Fibroblast of pulmonary artery (primary cell): ENCODE measurements at regions not wholly inside any gene's neighbourhood (a gene's known extent, or its start where the extent isn't known, plus 50 kb on each side); places are given as distances from the start of the nearest gene placed in this dataset.
A peak's percentile ranks its signal among the peaks of the same experiment; 100 is the strongest.

Source experiments
- DNase-seq: peaks from one replicate; pipeline ENCODE4 v3.0.0-alpha.2; 2010; ENCODE audit warnings: low read depth
- H3K4me3 ChIP-seq: replicated peaks from 2 replicates; pipeline ENCODE4 v1.5.1; 2011; ENCODE audit warnings: low read depth, mild to moderate bottlenecking, control low read depth, low read length, moderate library complexity
- CTCF ChIP-seq: IDR thresholded peaks from 2 replicates; pipeline ENCODE4 v1.5.1; 2011; ENCODE audit warnings: mild to moderate bottlenecking, control low read depth, low read length, inconsistent platforms; ENCODE audit errors: missing control alignments

DNA sequence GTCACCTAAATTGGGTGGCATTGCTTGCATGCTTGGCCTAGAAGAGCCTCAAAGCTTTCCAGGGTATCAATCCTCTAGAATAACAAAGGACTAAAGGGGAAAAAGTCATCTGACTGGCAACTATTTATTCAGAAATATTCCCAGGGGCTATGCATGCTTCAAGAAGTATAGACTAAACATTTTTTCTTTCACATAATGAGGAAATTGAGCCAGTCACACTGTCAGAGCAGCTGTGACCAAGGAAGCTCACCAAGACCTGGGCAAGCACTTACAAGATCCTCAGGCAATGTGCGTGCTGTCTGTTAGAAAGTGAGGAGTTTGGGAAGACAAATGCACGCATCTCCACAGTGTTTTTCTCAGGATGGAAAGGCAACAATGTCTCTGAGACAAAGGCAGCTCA lies 747.2 kb downstream of the DIAPH3 start:
- no peak overlapping the region for H3K4me3 ChIP-seq
- TF ChIP-seq CTCF, result no peak
- no peak for DNase-seq

- H3K4me3 ChIP-seq, result no peak overlapping the region
- no peak for DNase-seq
- TF ChIP-seq CTCF, result no peak
Measured at GRCh38 chr13:59422646-59423045, 741.1 kb downstream of the DIAPH3 start.

DNA sequence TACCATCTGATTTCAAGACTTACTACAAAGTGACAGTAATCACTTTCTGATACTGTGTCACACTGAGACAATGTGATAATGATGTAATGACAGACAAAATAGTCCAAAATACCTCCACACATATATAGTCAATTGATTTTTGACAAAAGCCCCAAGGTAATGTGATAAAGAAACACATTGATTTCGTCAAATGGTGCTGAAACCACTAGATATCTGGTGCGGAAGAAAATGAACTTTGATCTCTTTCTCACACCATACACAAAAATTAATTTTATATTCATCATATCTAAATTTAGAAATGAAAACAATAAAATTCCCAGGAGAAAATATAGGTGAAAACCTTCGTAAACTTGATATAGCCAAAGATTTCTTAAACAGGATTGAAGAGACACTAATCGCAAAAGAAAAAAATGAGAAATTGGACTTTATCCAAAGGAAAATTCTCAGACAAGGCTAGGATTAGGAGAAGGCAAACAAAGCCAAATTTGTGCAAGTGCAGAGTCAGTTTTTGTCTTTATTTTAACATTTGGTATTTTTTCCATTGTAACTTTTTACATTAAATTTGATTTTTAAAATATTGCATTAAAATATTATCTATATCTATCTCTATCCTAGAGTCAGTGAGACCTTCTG lies 739.9 kb downstream of the DIAPH3 start:
- no peak for DNase-seq
- TF ChIP-seq CTCF, result no peak
- H3K4me3 ChIP-seq, result no peak overlapping the region

- no peak overlapping the region for H3K4me3 ChIP-seq
- peak; percentile 40 for DNase-seq
- TF ChIP-seq CTCF, result no peak
Measured at GRCh38 chr13:59424661-59425060, 739.1 kb downstream of the DIAPH3 start.

DNA sequence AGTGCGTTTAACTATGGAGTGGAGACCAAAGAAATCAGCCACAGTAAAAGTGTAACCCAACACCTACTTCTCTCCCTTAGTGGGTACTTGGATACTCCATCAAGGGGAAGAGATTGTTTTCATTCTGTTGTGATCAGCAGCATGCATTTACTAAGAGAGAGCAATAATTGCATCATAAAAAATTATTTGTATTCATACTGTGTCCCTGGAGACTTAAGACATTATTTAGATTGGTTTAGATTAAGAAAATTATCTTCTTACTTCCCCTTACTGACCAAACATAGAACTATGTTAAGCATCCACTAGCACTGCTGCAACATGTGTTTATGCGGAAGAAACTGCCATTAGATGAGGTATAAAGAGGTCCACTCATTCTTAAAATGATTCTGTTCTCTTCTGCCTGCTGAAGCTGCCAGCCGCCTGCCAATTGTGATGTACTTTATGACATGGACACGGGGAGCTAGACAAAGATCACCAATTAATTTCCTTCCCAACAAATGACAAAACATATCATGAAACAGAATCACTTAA lies 738.5 kb downstream of the DIAPH3 start:
- peak; percentile 47 for DNase-seq
- TF ChIP-seq CTCF, result no peak
- no peak overlapping the region for H3K4me3 ChIP-seq

DNA sequence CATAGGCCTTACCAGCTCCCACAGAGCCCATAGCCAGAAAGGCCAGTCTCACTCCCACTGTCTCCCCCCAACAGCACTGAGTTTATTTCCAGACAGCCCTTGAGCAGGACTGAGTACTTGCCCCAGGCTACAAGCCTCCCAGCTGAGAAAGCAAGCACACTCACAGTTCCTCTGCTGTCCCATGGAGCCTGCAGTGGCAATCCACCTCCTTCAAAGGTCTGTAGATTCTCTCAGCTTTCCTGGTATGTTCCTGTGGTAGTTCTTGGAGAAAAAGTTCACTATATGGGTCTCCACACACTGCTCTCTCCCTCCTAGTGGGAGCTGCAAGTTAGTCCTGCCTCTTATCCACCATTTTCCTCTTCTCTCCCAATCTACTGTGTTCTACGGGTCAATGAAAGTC lies 728.7 kb downstream of the DIAPH3 start:
- DNase-seq, result no peak
- no peak overlapping the region for H3K4me3 ChIP-seq
- no peak for TF ChIP-seq CTCF
